ENCODE measurements at regions not wholly inside any gene's neighbourhood (a gene's known extent, or its start where the extent isn't known, plus 50 kb on each side); places are given as distances from the start of the nearest gene placed in this dataset.

- TF ChIP-seq GATA2 (IDR thresholded peaks at IDR 0.05; ENCODE audit: insufficient read depth, insufficient read length, low read depth, low read length) = no peak
- no peak for TF ChIP-seq POLR2A (IDR thresholded peaks at IDR 0.05; ENCODE audit: low read depth, low read length)
- TF ChIP-seq CTCF (IDR thresholded peaks at IDR 0.05; ENCODE audit: extremely low read depth in 1 of 2, insufficient read depth in 1 of 2, low read depth in 1 of 2, low read length in 2 of 2) = no peak
- TF ChIP-seq EZH2 (IDR thresholded peaks at IDR 0.05; ENCODE audit: borderline replicate concordance, low read depth, low read length, severe bottlenecking) = no peak
- TF ChIP-seq MAX (IDR thresholded peaks at IDR 0.05; ENCODE audit: insufficient read depth, insufficient read length) = no peak
- TF ChIP-seq JUN (IDR thresholded peaks at IDR 0.05; ENCODE audit: borderline replicate concordance, insufficient read depth, insufficient read length, low read depth) = no peak
- no peak for TF ChIP-seq FOS (IDR thresholded peaks at IDR 0.05; ENCODE audit: borderline replicate concordance, insufficient read depth, low read length)
- TF ChIP-seq POLR2AphosphoS5 (IDR thresholded peaks at IDR 0.05; ENCODE audit: insufficient read depth, low read depth, low read length) = no peak
Observed at GRCh38 chr21:35428001-35428320, 378.9 kb upstream of the RUNX1 start.

Data from endothelial cell of umbilical vein (primary cell).